ENCODE measurements at regions not wholly inside any gene's neighbourhood (a gene's known extent, or its start where the extent isn't known, plus 50 kb on each side); places are given as distances from the start of the nearest gene placed in this dataset.

GRCh38 chr6:170080169-170080827 lies 210.6 kb downstream of the DLL1 start:
- DNase-seq: no peak

- DNase-seq: no peak
Observed at GRCh38 chr6:170076466-170077165, 214.3 kb downstream of the DLL1 start.

GRCh38 chr6:170075659-170076223 lies 215.1 kb downstream of the DLL1 start:
- DNase-seq: no peak

- DNase-seq: no peak
Observed at GRCh38 chr6:170074907-170075306, 216.0 kb downstream of the DLL1 start.

- DNase-seq: no peak
Observed at GRCh38 chr6:170074435-170074834, 216.4 kb downstream of the DLL1 start.

GRCh38 chr6:170073846-170074245 lies 217.0 kb downstream of the DLL1 start:
- DNase-seq: no peak

- DNase-seq: no peak
Observed at GRCh38 chr6:170072246-170072645, 218.6 kb downstream of the DLL1 start.

- DNase-seq: no peak
Observed at GRCh38 chr6:170069611-170070010, 221.3 kb downstream of the DLL1 start.

GRCh38 chr6:170068496-170068895 lies 222.4 kb downstream of the DLL1 start:
- no peak for DNase-seq

- DNase-seq: no peak
Observed at GRCh38 chr6:170067923-170068360, 222.9 kb downstream of the DLL1 start.

GRCh38 chr6:170067181-170067641 lies 223.7 kb downstream of the DLL1 start:
- peak; percentile 64 for DNase-seq

GRCh38 chr6:170066679-170067078 lies 224.2 kb downstream of the DLL1 start:
- no peak for DNase-seq

GRCh38 chr6:170063851-170064602 lies 226.9 kb downstream of the DLL1 start:
- DNase-seq: peak; percentile 46

- peak; percentile 50 for DNase-seq
Observed at GRCh38 chr6:170063431-170063830, 227.4 kb downstream of the DLL1 start.

GRCh38 chr6:170062915-170063241 lies 228.0 kb downstream of the DLL1 start:
- no peak for DNase-seq

- peak; percentile 37 for DNase-seq
Observed at GRCh38 chr6:170062209-170062914, 228.5 kb downstream of the DLL1 start.

- DNase-seq: no peak
Observed at GRCh38 chr6:170058878-170059485, 231.9 kb downstream of the DLL1 start.

GRCh38 chr6:170057961-170058877 lies 232.7 kb downstream of the DLL1 start:
- DNase-seq: no peak

GRCh38 chr6:170057034-170057734 lies 233.7 kb downstream of the DLL1 start:
- no peak for DNase-seq

- DNase-seq: no peak
Observed at GRCh38 chr6:170056278-170056711, 234.6 kb downstream of the DLL1 start.

All from eye (tissue), 1 donor.